ENCODE measurements at regions not wholly inside any gene's neighbourhood (a gene's known extent, or its start where the extent isn't known, plus 50 kb on each side); places are given as distances from the start of the nearest gene placed in this dataset.
"Not testable (repeated sequence)": the region's sequence is repeated elsewhere in the genome, so short reads cannot be mapped to it uniquely, and the experiment has no call there.

GRCh38 chr2:34239511-34239910 is 640.4 kb upstream of the FAM98A start:
- Histone ChIP-seq H3K4me1 (peaks cover 0 to 5% (median 0%) of the 10 kb centered on the region in 4 donors), H3K36me3 (no peaks in the 10 kb centered on the region), H3K4me3 (no peak overlapping the region), H3K9me3 (peaks cover 0 to 18% (median 0%) of the 10 kb centered on the region in 4 donors), H3K27me3 (no peaks in the 10 kb centered on the region), H3K27ac (no peak overlapping the region)
- TF ChIP-seq CTCF (IDR thresholded peaks at IDR 0.05) (no peak), EP300 (IDR thresholded peaks at IDR 0.05) (no peak), POLR2A (IDR thresholded peaks at IDR 0.05) (no peak)
- no peak for DNase-seq (ENCODE audit: low spot score in 2 of 2)
- 71 to 75% methylated on average over 1 of the region's 1 CpG for WGBS, 2 donors

GRCh38 chr2:34234823-34235222 is 635.7 kb upstream of the FAM98A start:
- Histone ChIP-seq H3K36me3 (no peaks in the 10 kb centered on the region), H3K9me3 (peaks cover 0 to 18% (median 0%) of the 10 kb centered on the region in 4 donors), H3K27me3 (no peaks in the 10 kb centered on the region), H3K4me1 (peaks cover 0 to 7% (median 0%) of the 10 kb centered on the region in 4 donors), H3K4me3 (no peak overlapping the region), H3K27ac (no peak overlapping the region)
- DNase-seq (ENCODE audit: low spot score in 2 of 2) = no peak
- TF ChIP-seq CTCF (IDR thresholded peaks at IDR 0.05) (no peak), EP300 (IDR thresholded peaks at IDR 0.05) (no peak), POLR2A (IDR thresholded peaks at IDR 0.05) (no peak)
- 59 to 60% methylated on average over 3 of the region's 3 CpGs for WGBS, 2 donors

GRCh38 chr2:34229998-34230397 is 630.9 kb upstream of the FAM98A start:
- TF ChIP-seq POLR2A (IDR thresholded peaks at IDR 0.05) (no peak), EP300 (IDR thresholded peaks at IDR 0.05) (no peak), CTCF (IDR thresholded peaks at IDR 0.05) (no peak)
- 26 to 55% methylated on average over 1 of the region's 1 CpG for WGBS, 2 donors

GRCh38 chr2:34215174-34215573 is 616.1 kb upstream of the FAM98A start:
- Histone ChIP-seq H3K36me3 (no peaks in the 10 kb centered on the region), H3K27ac (no peak overlapping the region), H3K4me1 (no peaks in the 10 kb centered on the region), H3K4me3 (no peak overlapping the region), H3K9me3 (peaks cover 0 to 11% (median 0%) of the 10 kb centered on the region in 4 donors), H3K27me3 (no peaks in the 10 kb centered on the region)
- no peak for DNase-seq (ENCODE audit: low spot score in 2 of 2)
- no peak for TF ChIP-seq EP300 (IDR thresholded peaks at IDR 0.05)
- TF ChIP-seq CTCF (IDR thresholded peaks at IDR 0.05) = no peak
- TF ChIP-seq POLR2A (IDR thresholded peaks at IDR 0.05) = no peak
- WGBS, 2 donors = 84 to 85% methylated on average over 4 of the region's 4 CpGs

More at GRCh38 chr2:34229998-34230397, 630.9 kb upstream of the FAM98A start:
- Histone ChIP-seq H3K4me3 (no peak overlapping the region), H3K4me1 (peaks cover 0 to 7% (median 0%) of the 10 kb centered on the region in 4 donors), H3K27me3 (no peaks in the 10 kb centered on the region), H3K36me3 (no peaks in the 10 kb centered on the region), H3K9me3 (no peaks in the 10 kb centered on the region), H3K27ac (no peak overlapping the region)
- DNase-seq (ENCODE audit: low spot score in 2 of 2) = no peak

GRCh38 chr2:34210382-34210781 is 611.3 kb upstream of the FAM98A start:
- not testable (repeated sequence) for H3K27ac ChIP-seq; DNase-seq (ENCODE audit: low spot score in 2 of 2); H3K36me3 ChIP-seq; H3K4me3 ChIP-seq; H3K27me3 ChIP-seq; H3K4me1 ChIP-seq
- WGBS, 2 donors = 87 to 88% methylated on average over 8 of the region's 8 CpGs
- peaks cover 0 to 39% (median 0%) of the 10 kb centered on the region in 4 donors for H3K9me3 ChIP-seq

GRCh38 chr2:34204560-34204959 is 605.5 kb upstream of the FAM98A start:
- DNase-seq (ENCODE audit: low spot score in 2 of 2) = no peak
- TF ChIP-seq CTCF (IDR thresholded peaks at IDR 0.05) (no peak), POLR2A (IDR thresholded peaks at IDR 0.05) (no peak), EP300 (IDR thresholded peaks at IDR 0.05) (no peak)
- no peaks in the 10 kb centered on the region for H3K36me3 ChIP-seq
- WGBS, 2 donors = 83 to 85% methylated on average over 1 of the region's 1 CpG
- no peak overlapping the region for H3K27ac ChIP-seq
- no peaks in the 10 kb centered on the region for H3K4me1 ChIP-seq
- H3K4me3 ChIP-seq = no peak overlapping the region
- H3K27me3 ChIP-seq = no peaks in the 10 kb centered on the region
- peaks cover 0 to 22% (median 0%) of the 10 kb centered on the region in 4 donors for H3K9me3 ChIP-seq

Data from tibial nerve (tissue), 4 donors.